ENCODE measurements at regions not wholly inside any gene's neighbourhood (a gene's known extent, or its start where the extent isn't known, plus 50 kb on each side); places are given as distances from the start of the nearest gene placed in this dataset.

DNA sequence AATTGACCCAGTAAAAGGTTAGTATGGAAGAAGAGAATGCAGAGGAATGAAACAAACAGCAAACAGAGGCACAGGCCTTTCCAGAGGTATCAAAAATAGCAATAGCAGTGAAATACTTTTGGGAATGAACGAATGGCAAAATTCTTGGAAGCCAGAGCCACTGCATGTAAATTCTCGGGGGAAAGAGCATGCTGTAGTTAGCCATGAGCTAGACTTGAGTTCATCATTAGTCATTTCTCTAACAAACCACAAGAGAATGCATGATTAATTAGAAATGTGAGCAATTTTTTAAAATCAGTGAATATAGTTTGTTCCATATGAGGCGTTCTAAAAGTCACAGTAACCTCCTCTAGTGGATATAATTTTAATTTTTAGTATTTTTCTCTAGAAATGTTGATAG is 170.3 kb upstream of the PRR16 start:
- Histone ChIP-seq H3K4me1 (no peaks in the 10 kb centered on the region), H3K36me3 (no peaks in the 10 kb centered on the region), H3K4me3 (no peak overlapping the region), H3K27ac (no peak overlapping the region), H3K27me3 (no peaks in the 10 kb centered on the region), H3K9me3 (no peaks in the 10 kb centered on the region)
- WGBS, 2 donors = 70 to 74% methylated on average over 3 of the region's 3 CpGs
- DNase-seq (ENCODE audit: low spot score in 2 of 2) = no peak
- TF ChIP-seq, protein P1, sequence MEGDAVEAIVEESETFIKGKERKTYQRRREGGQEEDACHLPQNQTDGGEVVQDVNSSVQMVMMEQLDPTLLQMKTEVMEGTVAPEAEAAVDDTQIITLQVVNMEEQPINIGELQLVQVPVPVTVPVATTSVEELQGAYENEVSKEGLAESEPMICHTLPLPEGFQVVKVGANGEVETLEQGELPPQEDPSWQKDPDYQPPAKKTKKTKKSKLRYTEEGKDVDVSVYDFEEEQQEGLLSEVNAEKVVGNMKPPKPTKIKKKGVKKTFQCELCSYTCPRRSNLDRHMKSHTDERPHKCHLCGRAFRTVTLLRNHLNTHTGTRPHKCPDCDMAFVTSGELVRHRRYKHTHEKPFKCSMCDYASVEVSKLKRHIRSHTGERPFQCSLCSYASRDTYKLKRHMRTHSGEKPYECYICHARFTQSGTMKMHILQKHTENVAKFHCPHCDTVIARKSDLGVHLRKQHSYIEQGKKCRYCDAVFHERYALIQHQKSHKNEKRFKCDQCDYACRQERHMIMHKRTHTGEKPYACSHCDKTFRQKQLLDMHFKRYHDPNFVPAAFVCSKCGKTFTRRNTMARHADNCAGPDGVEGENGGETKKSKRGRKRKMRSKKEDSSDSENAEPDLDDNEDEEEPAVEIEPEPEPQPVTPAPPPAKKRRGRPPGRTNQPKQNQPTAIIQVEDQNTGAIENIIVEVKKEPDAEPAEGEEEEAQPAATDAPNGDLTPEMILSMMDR (IDR thresholded peaks at IDR 0.05) = no peak

DNA sequence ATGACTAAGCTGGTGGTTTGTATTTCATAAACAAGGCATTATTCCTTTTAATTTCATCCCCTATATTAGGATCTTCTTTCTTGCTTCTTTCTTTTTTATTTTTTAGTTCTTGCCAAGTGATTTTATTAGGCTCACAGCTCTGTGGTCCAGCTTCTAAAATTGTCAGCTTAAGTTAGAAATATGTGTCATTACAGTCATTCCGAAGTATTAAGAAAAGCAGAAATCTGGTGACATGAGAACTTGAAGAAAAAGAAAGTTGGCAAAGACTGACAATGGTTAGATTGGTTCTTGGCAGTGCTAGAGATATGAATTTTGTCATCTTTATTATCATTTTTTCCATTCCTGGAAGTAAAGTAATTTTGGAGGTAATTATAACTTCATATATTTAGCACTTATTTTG is 166.5 kb upstream of the PRR16 start:
- Histone ChIP-seq H3K4me1 (no peaks in the 10 kb centered on the region), H3K27ac (no peak overlapping the region), H3K27me3 (no peaks in the 10 kb centered on the region), H3K4me3 (no peak overlapping the region), H3K9me3 (no peaks in the 10 kb centered on the region), H3K36me3 (no peaks in the 10 kb centered on the region)
- TF ChIP-seq POLR2A (IDR thresholded peaks at IDR 0.05) (no peak), EP300 (IDR thresholded peaks at IDR 0.05) (no peak)
- TF ChIP-seq, protein P1 (IDR thresholded peaks at IDR 0.05) = no peak
- WGBS, 2 donors = 61 to 68% methylated on average over 1 of the region's 1 CpG
- DNase-seq (ENCODE audit: low spot score in 2 of 2) = no peak

DNA sequence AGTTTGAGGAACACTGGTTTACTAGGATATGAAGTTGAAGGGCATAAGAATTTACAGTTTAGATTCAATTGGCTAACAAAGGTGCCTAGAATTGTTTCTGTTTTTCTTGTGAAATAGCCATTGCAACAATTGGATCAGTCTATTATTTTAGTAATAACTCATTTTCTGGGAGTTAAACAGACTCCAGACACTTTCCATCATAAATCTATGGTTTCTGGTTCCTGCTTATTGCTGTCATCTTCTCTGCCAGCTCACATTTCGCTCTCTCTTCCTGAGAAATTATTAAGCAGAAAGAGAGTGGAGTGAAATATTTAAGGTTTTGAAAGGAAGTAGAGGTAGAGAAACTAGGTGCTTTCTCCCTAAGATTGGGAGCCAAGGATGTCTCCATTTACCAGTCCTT is 165.1 kb upstream of the PRR16 start:
- Histone ChIP-seq H3K27ac (no peak overlapping the region), H3K4me1 (no peaks in the 10 kb centered on the region), H3K4me3 (no peak overlapping the region), H3K27me3 (no peaks in the 10 kb centered on the region), H3K36me3 (no peaks in the 10 kb centered on the region), H3K9me3 (no peaks in the 10 kb centered on the region)
- TF ChIP-seq EP300 (IDR thresholded peaks at IDR 0.05) (no peak), POLR2A (IDR thresholded peaks at IDR 0.05) (no peak)
- TF ChIP-seq, protein P1 (IDR thresholded peaks at IDR 0.05) = no peak
- no peak for DNase-seq (ENCODE audit: low spot score in 2 of 2)
- 72% methylated on average over 1 of the region's 1 CpG for whole genome bisulfite sequencing, 2 donors

DNA sequence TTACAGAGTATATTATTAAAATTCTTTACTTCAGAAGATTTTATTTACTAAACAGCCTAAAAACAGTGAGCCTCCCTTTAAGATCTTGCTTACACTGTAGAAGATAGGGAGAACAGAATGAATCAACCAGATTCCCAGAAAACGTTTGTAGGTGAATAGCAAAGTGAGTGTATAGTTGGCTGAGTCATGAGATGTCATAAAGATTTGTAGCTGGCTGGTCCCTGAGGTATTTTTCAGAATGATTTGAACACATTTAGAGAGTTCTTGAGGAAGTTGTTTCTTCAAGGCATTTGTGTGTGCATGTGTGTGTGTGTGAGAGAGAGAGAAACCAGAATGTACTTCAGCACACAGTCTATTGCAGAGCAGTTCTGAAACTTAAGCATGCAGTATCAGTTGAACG is 159.4 kb upstream of the PRR16 start:
- no peaks in the 10 kb centered on the region for H3K27me3 ChIP-seq
- H3K9me3 ChIP-seq = no peaks in the 10 kb centered on the region
- 19 to 31% methylated on average over 2 of the region's 2 CpGs for WGBS, 2 donors
- TF ChIP-seq POLR2A (IDR thresholded peaks at IDR 0.05) (no peak), EP300 (IDR thresholded peaks at IDR 0.05) (no peak)
- no peaks in the 10 kb centered on the region for H3K4me1 ChIP-seq
- no peak for DNase-seq (ENCODE audit: low spot score in 2 of 2)
- H3K4me3 ChIP-seq = no peak overlapping the region
- no peaks in the 10 kb centered on the region for H3K36me3 ChIP-seq
- no peak overlapping the region for H3K27ac ChIP-seq

DNA sequence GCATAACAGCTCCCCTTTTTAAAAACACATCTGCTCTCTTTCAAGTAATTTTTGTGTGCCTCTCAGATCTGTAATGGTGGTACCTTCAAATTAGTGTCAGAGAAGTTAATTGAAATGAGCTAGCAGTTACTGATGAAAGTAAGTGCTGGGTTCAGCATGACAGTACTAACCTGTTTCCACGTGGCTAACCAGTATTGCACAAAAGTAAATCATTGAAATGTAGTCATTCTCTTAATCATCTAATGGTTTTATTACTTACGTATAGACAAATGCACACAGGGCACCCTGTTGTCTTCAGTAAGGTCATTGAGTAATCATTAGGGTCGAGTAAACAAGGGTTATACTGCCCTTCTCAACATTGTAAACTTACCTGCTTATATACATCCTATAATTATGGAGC is 157.8 kb upstream of the PRR16 start:
- TF ChIP-seq EP300 (IDR thresholded peaks at IDR 0.05) = no peak
- TF ChIP-seq, protein P1 (IDR thresholded peaks at IDR 0.05) = no peak
- TF ChIP-seq POLR2A (IDR thresholded peaks at IDR 0.05) = no peak
- no peaks in the 10 kb centered on the region for H3K4me1 ChIP-seq
- no peaks in the 10 kb centered on the region for H3K9me3 ChIP-seq
- WGBS, 2 donors = 40 to 45% methylated on average over 3 of the region's 3 CpGs
- H3K27me3 ChIP-seq = no peaks in the 10 kb centered on the region
- H3K4me3 ChIP-seq = no peak overlapping the region
- H3K36me3 ChIP-seq = no peaks in the 10 kb centered on the region
- no peak overlapping the region for H3K27ac ChIP-seq
- no peak for DNase-seq (ENCODE audit: low spot score in 2 of 2)

DNA sequence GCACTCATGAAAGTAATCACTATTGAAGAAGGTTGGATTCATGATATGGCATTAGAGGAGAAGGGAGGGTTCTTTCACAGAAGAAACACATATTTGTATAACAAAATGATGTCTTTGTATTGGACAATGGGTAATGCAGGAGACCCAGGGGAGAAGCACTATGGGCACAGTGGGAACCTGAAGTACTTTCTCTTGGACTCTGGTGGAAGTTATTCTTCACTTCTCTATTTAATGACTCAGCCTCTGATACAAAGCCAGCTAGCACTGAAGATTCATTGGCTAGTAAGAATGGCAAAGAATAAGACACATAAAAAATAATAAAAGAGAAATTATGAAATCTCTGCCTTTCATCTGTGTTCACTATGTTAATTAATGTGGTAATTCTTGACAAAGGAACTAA is 149.9 kb upstream of the PRR16 start:
- Histone ChIP-seq H3K27me3 (no peaks in the 10 kb centered on the region), H3K4me1 (no peaks in the 10 kb centered on the region), H3K4me3 (no peak overlapping the region), H3K36me3 (no peaks in the 10 kb centered on the region), H3K27ac (no peak overlapping the region), H3K9me3 (no peaks in the 10 kb centered on the region)
- TF ChIP-seq, protein P1 (IDR thresholded peaks at IDR 0.05) = no peak
- no peak for TF ChIP-seq EP300 (IDR thresholded peaks at IDR 0.05)
- no peak for TF ChIP-seq POLR2A (IDR thresholded peaks at IDR 0.05)
- no peak for DNase-seq (ENCODE audit: low spot score in 2 of 2)

Measured in tibial nerve (tissue), 4 donors.